Adrenal gland (tissue), 9 donors: ENCODE measurements at regions not wholly inside any gene's neighbourhood (a gene's known extent, or its start where the extent isn't known, plus 50 kb on each side); places are given as distances from the start of the nearest gene placed in this dataset.
"Not testable (repeated sequence)": the region's sequence is repeated elsewhere in the genome, so short reads cannot be mapped to it uniquely, and the experiment has no call there.

Experiments
- DNase-seq, 7 donors: peaks; one replicate each; pipeline ENCODE4 v3.0.0-alpha.2; 2019 to 2020
- H3K27ac ChIP-seq, 5 donors: fragments of 200-600 bp; sonication (generic) in 4 of 5; 1 replicate in 3 of 5; 2 replicates in 2 of 5; pipeline versions ENCODE4 v1.5.1 to v1.8.0; 2016 to 2020; ENCODE audit warnings: mild to moderate bottlenecking in 1 of 5
- H3K27me3 ChIP-seq: fragments of 200-600 bp; 2 replicates; pipeline ENCODE4 v1.8.0; 2021
- H3K36me3 ChIP-seq, 2 donors: fragments of 200-600 bp; replicated peaks in 1 of 2; 1 replicate in 1 of 2; 2 replicates in 1 of 2; pipeline versions ENCODE4 v1.5.1 to v1.8.0; 2018 to 2022
- H3K4me1 ChIP-seq, 2 donors: fragments of 200-600 bp; replicated peaks in 1 of 2; 1 replicate in 1 of 2; 2 replicates in 1 of 2; pipeline versions ENCODE4 v1.5.1 to v1.8.0; 2018 to 2021
- H3K4me3 ChIP-seq, 4 donors: fragments of 200-600 bp; sonication (generic) in 3 of 4; one replicate each; pipeline ENCODE4 v1.5.1; 2016 to 2018
- H3K9me3 ChIP-seq, 3 donors: fragments of 200-600 bp; sonication (generic) in 1 of 3; replicated peaks in 1 of 3; 1 replicate in 2 of 3; 2 replicates in 1 of 3; pipeline versions ENCODE4 v1.5.1 to v1.8.0; 2016 to 2021
- POLR2A ChIP-seq, 2 donors: fragments of 450-650 bp; IDR thresholded peaks; one replicate each; pipeline ENCODE4 v1.6.1; 2017; ENCODE audit warnings: antibody characterized with exemption in 2 of 2, mild to moderate bottlenecking in 2 of 2, moderate library complexity in 1 of 2
- WGBS, 4 donors: extraction: QIAGEN DNeasy Blood & Tissue Kit in 2 of 4; methylation state at CpG; one replicate each; pipeline versions ENCODE4 v1.1.5 to v1.1.7; 2013 to 2017; 5-methylcytosine and 5-hydroxymethylcytosine counted together
- intact Hi-C, 2 donors: fragments of 100-400 bp; cut with DNase I; formaldehyde crosslinking; loops; one replicate each; pipeline versions ENCODE4 v1.14.1 to v1.15.0; 2022 to 2023
- TF ChIP-seq, protein P1 (sequence below), 6 experiments: fragments of 450-650 bp in 4 of 6; fragments of 200-600 bp in 2 of 6; sonication (generic) in 1 of 6; IDR thresholded peaks; 1 replicate in 5 of 6; 2 replicates in 1 of 6; pipeline versions ENCODE4 v1.5.1 to v1.8.0; 2016 to 2021; ENCODE audit warnings: antibody characterized with exemption in 6 of 6, mild to moderate bottlenecking in 2 of 6, moderate library complexity in 1 of 6
- donor health status: healthy with polysubstance abuse.
- donor health status: Bipolar disorder and iron deficiency.
- donor health status: DM: yes; HTN: yes; CAD: no.
- donor health status: DM: no; HTN: no; CAD: no.
- donor health status: DM: no; HTN: no; CAD: no.

DNA sequence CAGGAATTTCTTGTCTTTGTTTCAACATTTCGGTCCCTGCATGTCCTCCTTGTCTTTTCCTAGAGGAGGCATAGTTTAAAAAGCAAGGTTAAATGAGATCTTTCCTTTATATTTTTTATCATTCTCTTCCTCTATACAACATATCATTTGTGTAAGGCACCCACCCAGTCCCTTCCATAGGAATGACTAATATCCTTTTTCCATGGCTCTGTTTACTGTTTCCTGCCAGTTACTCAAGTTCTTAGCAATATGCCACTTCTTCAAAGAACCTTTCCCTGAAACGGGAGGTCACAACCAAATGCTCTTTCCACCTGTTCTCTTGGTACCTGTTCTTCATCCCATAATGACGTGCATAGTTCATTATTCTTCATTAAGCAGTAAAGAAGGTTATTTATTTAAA, 1237.1 kb upstream of the GOT2 start:
- H3K9me3 ChIP-seq, result no peaks in the 10 kb centered on the region
- intact Hi-C loops, result no loop called here
- WGBS, 4 donors, result 63 to 75% (median 71%) methylated on average over 3 of the region's 3 CpGs
- H3K36me3 ChIP-seq, result no peaks in the 10 kb centered on the region
- H3K4me1 ChIP-seq, result no peaks in the 10 kb centered on the region
- H3K27ac ChIP-seq, result no peak overlapping the region
- DNase-seq, result no peak
- H3K27me3 ChIP-seq, result no peaks in the 10 kb centered on the region
- TF ChIP-seq POLR2A (IDR thresholded peaks at IDR 0.05), result no peak
- TF ChIP-seq, protein P1, sequence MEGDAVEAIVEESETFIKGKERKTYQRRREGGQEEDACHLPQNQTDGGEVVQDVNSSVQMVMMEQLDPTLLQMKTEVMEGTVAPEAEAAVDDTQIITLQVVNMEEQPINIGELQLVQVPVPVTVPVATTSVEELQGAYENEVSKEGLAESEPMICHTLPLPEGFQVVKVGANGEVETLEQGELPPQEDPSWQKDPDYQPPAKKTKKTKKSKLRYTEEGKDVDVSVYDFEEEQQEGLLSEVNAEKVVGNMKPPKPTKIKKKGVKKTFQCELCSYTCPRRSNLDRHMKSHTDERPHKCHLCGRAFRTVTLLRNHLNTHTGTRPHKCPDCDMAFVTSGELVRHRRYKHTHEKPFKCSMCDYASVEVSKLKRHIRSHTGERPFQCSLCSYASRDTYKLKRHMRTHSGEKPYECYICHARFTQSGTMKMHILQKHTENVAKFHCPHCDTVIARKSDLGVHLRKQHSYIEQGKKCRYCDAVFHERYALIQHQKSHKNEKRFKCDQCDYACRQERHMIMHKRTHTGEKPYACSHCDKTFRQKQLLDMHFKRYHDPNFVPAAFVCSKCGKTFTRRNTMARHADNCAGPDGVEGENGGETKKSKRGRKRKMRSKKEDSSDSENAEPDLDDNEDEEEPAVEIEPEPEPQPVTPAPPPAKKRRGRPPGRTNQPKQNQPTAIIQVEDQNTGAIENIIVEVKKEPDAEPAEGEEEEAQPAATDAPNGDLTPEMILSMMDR (IDR thresholded peaks at IDR 0.05), result no peak
- H3K4me3 ChIP-seq, result no peak overlapping the region

DNA sequence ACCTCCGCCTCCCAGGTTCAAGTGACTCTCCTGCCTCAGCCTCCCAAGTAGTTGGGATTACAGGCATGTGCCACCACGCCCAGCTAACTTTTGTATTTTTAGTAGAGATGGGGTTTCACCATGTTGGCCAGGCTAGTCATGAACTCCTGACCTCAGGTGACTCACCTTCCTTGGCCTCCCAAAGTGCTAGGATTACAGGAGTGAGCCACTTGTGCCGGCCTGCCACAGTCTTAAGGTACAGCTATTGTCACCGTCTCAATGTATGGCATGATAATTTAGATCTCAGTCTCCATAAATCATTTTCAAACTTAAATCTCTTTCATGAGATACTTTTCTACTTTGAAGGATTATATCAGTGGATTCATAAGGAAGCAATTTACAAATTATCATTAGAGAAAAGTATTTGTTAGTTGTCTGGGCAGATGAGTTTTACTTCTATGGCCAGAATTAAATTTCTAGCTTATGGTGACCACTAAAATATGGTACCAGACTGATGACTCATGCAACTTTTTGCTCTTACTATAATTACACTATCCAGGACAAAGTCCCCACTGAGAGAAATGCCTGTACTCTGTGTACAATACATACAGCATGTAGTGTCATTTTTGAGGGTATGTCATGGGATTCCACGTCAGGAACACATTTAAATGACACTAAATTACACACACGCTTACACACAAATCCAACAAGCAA, 1230.3 kb upstream of the GOT2 start:
- Histone ChIP-seq H3K9me3 (no peaks in the 10 kb centered on the region), H3K4me3 (no peak overlapping the region), H3K27ac (no peak overlapping the region), H3K36me3 (no peaks in the 10 kb centered on the region), H3K27me3 (no peaks in the 10 kb centered on the region), H3K4me1 (no peaks in the 10 kb centered on the region)
- intact Hi-C loops, result no loop called here
- no peak for TF ChIP-seq POLR2A (IDR thresholded peaks at IDR 0.05)
- TF ChIP-seq, protein P1 (IDR thresholded peaks at IDR 0.05), result no peak
- WGBS, 4 donors, result 77 to 87% (median 82%) methylated on average over 6 of the region's 6 CpGs
- DNase-seq, result no peak

DNA sequence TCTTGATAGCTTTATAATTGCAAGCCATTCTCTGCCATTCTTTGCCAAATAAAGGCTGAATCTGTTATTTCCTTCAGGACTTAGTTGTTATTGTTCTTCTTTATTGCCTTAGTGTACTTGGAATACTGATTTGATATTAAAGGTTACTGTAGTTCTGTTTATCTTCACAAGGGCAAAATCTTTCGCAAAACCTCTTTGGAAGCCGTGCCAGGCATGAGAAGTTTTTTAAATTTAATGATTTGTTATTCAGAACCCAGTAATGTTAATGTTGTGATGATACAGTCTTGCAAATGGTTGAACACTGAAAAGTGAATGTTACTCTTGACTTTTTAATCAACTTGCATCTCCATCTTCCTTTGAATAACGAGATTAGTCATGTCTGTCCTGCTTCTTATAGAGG, 1225.2 kb upstream of the GOT2 start:
- Histone ChIP-seq H3K4me3 (no peak overlapping the region), H3K36me3 (no peaks in the 10 kb centered on the region), H3K9me3 (no peaks in the 10 kb centered on the region), H3K4me1 (no peaks in the 10 kb centered on the region), H3K27ac (no peak overlapping the region), H3K27me3 (no peaks in the 10 kb centered on the region)
- no peak for TF ChIP-seq POLR2A (IDR thresholded peaks at IDR 0.05)
- TF ChIP-seq, protein P1 (IDR thresholded peaks at IDR 0.05), result no peak
- DNase-seq, result no peak
- WGBS, 4 donors, result 61 to 75% (median 64%) methylated on average over 3 of the region's 3 CpGs
- intact Hi-C loops, result no loop called here

DNA sequence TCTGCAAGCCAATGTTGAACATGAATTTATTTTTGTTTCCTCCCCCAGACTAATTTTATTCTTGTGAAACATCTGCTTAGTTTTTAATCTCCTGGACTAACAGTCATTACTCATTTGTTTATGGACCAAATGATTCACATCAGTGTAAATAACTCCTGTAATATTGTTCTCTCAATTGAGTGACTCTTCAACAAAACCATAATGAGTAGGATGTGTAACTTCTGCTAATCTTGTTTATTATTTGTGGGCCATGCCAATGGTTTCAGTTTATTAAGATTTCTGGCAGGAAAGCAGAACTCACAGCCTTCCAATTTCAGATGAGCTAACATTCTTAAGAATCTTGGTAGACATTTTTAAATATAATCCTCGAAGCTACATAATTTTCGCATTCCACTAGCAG, 1216.3 kb upstream of the GOT2 start:
- Histone ChIP-seq H3K27ac (no peak overlapping the region), H3K36me3 (no peaks in the 10 kb centered on the region), H3K27me3 (no peaks in the 10 kb centered on the region), H3K4me3 (no peak overlapping the region), H3K4me1 (no peaks in the 10 kb centered on the region), H3K9me3 (no peaks in the 10 kb centered on the region)
- DNase-seq, result no peak
- intact Hi-C loops, result no loop called here
- no peak for TF ChIP-seq POLR2A (IDR thresholded peaks at IDR 0.05)
- TF ChIP-seq, protein P1 (IDR thresholded peaks at IDR 0.05), result no peak
- WGBS, 4 donors, result 71 to 82% (median 77%) methylated on average over 2 of the region's 2 CpGs

DNA sequence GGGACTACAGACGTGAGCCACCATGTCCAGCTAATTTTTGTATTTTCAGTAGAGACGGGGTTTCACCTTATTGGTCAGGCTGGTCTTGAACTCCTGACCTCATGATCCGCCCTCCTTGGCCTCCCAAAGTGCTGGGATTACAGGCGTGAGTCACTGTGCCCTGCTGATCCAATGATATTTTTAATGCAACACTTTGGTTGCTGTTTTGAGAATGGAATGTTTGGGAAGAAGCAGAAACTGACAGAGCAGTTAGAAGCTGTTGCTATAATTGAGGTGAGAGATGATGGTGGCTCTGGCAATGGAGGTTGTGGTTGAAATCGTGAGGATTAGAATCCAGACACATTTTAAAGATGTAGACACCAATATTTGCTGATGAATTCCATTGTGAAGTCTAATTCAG, 1209.9 kb upstream of the GOT2 start:
- H3K9me3 ChIP-seq, H3K36me3 ChIP-seq, H3K27ac ChIP-seq, H3K4me3 ChIP-seq, H3K4me1 ChIP-seq, H3K27me3 ChIP-seq, DNase-seq, intact Hi-C loops: not testable (repeated sequence)
- WGBS, 4 donors, result 45 to 67% (median 64%) methylated on average over 5 of the region's 5 CpGs
